DMS53 treated with DMSO at 0.1 percent for 48 hours (cell line): ENCODE measurements at regions not wholly inside any gene's neighbourhood (a gene's known extent, or its start where the extent isn't known, plus 50 kb on each side); places are given as distances from the start of the nearest gene placed in this dataset.

Experiments
- DNase-seq: peaks from one replicate; lab custom pipeline; 2025; ENCODE audit not compliant: unreplicated experiment; lab: John Stamatoyannopoulos, UW

DNA sequence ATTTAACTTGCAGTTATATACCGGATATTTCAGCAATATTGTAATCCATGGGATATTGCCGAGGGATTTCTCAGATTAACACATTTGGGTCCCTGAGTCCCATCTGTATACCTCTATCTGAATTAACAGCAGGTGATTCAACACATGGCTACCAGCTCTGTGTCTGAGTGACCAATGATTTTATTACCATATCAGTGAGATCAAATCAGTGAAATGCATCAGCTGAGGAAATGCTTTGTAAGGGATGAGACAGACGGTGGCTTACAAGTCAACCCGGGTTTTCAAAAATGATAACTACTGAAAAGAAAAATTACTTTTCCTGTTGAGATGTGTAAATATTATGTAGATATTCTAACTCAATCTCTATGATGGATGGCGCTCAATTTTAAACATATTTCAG lies 504.1 kb upstream of the PKN2 start:
- no peak for DNase-seq

DNA sequence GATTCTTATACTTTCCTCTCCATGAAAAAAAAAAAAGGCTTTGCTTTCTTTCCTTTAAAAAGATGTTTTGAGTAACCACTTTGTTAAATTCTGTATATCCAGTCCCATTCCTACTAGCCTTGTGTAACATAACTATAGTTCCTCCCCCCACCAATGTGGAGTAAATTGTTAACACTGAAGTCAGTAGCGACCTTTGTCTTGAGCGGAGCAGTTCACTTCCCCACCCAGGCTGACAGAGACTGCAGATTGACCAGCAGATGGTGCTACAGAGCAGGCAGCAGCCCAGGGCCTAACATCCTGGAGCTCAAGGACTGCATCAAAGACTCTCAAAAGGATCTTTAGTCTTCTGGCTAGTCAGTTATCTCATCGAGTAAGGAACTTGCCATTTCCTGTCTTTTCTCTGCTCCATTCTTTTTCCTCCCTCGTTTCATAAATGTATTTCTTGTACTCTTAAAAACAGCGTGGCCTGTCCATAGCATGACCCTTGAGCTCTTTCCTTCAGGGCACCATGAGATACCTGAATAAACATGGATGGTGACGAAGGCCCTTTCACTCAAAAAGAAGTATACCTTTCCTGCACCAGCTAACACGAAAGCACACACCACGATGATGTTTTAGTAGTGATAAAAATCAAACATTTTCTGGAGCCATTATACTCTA lies 503.5 kb upstream of the PKN2 start:
- peak; percentile 90 for DNase-seq

DNA sequence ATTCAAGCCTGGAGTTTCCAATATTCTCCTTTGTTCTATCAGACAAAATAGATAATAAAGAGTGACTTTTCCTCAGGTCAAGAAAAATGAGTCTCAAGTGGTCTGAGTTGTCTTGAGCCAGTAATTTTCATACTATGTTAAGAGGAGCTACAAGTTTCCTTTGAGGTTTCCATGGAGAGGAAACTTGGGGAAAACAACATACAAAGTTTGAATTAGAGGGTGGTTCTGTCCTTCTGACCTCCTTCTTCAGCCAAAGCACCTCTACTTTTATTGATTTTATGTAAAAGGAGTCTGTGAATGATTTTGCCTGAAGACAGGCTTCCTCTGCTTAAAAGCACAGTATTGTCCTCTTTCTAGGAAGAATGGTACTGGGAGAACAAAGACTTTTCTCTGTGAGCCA lies 497.2 kb upstream of the PKN2 start:
- DNase-seq = no peak

DNA sequence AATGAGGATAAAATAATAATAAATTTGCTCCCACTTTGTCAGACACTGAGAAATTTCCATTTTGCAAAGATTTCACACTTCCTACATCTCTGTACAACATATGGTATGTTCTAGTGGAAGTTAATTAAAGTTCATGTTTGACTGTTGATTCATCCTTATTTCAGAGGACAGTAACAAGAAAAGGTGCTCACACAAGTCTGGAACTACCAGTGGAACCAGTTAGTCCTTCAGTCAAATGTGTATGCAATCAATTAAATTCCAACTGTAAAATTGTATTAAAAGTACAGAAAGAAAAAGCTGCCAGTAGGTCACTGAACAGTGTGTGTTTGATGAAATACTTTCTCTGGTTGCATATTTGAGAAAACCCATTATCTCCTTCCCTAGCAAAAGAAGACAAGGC lies 496.0 kb upstream of the PKN2 start:
- no peak for DNase-seq

DNA sequence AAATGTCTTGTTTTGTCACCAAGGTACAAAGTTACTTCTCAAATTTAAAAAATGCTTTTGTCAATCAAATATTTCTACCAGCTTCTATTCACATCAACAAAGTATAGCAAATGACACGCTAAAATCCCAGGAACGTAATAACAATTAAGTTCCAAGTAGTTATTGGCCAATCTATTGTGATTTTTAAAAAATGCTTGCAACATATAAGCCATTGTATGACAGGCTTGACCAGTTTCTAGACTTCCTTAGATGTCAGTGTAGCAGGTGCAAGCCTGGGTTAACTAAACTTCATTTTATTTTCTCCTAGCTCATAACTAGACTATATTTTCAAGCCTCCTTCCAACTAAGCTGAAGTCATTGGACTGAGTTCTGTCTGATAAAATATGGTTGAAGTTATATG lies 494.5 kb upstream of the PKN2 start:
- no peak for DNase-seq

DNA sequence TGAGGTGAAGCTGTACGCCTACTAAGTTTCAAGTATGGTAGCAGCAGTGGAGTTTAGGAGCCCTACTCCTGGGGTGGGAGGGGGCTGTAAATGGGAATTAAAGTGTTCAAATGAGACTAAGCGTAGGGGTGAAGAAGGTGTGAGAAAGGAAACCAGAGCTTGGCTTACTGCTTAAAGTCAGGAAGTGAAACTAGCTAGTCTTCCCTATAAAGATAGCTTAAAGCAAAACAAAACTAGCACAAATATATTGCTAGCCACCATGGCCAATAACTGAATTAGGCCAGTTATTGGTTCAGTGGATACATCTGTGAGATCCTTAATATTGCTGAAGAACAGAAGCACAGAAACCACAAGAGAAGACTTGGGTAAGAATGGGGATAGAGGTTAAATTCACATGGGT lies 492.2 kb upstream of the PKN2 start:
- no peak for DNase-seq

DNA sequence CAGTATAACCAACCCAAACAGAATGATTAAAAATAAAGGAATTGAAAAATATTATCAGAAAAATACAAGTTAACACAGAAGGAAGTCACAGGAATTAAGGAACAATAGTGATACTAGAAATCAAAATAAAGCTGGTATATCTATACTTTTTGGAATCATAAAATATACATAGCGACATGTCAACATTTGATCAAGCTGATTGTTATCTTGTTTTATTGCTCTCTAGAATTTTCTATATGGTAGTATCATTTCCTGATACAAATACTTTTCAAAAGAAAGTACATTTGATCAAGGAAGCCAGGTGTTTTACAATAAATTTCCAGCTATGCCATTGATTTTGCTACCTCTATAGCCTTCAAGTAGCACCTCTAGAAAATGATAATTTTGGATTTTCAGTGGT lies 489.5 kb upstream of the PKN2 start:
- no peak for DNase-seq

DNA sequence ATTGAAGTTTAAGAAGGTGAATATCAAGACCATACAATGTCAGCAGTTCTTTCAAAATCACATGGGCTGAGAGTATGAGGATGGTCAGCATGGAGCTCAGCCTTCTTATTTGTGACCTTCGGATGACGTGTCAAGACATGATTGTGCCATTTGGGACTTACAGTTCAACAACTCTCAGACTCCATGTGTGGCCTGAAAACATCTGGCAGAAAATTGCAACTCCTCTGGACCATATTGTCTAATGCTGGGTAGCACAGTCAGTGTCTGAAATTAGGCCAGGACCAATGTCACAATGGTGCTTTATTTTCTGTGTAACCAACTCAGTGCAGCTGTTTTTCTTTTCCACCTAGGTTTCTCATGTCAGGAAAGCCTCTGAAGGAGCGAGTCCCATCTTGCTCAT lies 483.5 kb upstream of the PKN2 start:
- DNase-seq = no peak

DNA sequence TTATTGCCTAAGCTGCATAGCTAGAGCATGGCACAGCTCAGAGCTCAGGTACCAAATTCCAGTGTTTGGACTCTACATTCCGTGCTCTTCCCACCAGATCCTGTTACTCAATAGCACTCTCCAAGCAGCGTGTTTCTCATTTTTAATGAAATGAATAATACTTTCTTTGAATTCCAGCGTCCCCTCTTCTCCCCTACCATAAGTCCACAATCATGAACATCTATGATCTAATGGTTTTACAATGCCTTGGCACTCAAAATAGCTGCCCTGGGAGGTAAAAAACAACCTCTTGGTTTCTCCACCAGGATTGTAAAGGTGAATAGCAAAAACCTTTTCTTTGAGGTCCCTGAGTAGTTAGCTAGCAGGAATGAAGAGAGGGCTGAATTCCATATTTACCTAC lies 480.0 kb upstream of the PKN2 start:
- DNase-seq = no peak

DNA sequence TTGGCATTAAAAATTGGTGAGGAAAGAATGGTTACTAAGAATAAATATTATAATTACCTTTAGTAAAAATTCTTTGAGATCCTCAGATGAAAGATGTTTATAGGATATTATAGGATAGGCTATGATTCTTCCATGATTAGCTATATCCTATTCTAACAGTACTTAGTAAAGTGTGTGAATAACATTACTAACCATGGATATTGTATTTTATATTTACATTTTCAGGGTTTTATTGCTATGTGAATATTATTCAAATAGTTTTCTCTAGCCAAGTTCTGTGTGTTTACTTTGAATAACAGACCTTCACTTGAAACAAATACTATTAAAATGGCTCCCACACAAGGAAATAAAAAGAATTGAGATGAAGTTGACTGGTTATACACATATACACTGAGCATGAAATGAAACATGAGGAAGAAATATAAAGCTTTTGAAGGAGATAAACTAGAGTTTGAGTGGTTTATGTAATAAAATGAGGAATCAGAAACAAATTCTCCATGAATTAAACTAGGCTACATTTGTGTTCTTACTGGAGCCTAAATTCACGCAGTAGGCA lies 479.4 kb upstream of the PKN2 start:
- no peak for DNase-seq

DNA sequence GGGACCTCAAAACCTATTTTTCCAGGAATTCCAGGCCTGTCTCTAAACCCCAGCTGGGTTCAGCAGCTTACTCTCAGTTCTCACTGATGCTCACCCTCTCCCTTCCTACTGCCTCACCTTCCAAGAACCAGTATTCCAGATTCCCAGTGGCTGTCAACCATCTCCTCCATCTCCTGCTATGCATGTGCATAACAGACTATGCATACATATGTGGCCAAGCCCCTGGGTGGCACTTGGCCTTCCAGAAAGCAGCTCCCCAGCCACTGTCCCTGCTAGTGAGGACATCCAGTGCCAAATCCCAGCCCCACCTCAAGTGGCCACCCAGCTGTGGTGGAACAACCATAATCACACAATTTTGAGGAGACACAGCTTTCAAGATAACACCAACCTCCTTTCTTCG lies 475.7 kb upstream of the PKN2 start:
- no peak for DNase-seq

DNA sequence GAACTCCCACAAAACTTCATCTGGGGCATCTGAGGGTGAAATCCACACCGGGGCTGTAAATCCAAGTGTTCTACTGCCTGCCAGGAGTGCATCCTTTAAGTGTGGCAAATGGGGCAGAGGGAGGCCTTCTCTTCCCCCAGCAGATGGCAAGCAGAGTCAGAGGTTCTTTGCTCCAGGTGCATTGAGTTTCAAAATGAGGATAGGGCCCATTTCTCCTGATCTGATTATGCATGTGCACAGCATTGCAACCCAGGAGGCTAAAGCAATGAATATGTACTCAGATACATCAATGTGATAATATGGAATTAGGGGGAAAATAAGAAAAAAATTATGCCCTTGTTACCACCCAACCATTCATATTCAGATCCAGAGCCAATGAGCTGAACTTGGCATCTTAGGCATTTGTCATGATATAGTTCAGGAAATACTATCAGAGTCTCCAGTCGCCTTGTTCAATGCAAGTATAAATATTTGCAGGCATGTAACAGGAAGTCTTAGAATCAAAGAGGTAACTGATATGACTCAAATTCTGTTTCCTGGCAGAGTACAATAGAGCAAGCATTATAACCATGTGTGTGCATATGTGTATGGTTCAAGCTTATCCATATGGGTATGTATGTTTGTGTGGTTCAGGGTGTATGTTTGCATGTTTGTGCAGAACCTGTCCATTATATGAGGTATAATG lies 473.8 kb upstream of the PKN2 start:
- no peak for DNase-seq

DNA sequence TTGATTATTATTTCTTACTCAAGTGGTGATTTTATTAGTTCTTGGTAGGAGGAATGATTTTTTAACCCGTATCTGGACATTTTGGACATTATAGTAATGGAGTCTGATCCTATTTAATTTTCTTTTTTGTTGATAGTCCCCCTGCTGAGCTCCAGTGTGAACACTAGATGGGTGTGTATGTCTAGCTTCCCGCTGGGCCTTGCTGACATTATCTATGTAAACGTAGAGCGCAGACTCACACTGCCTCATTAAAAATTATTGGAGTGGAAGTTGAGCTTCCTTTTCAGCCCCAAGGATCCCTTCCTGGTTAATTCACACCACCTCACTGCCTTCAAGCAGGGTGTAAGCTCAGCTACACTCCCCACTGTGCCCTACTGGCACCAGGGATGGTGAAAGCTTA lies 467.6 kb upstream of the PKN2 start:
- peak; percentile 22 for DNase-seq

DNA sequence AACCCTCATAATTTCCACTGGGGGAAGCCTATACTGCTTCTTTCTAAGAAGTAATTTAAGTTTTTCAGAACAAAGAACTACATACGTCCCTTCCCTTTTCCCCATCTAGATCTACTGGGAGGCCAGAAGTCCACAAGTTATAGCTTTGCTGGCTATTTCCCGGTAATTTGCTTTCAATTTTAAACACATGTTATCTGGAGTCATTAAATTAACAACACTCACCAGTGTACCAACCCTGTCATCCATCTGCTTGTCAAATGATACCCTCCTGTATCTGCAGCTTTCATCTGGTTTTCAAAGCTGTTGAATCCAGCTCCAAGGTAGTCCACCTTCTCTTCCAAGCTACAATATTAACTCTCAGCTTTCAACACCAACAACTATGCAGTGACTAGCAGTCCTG lies 466.7 kb upstream of the PKN2 start:
- DNase-seq = no peak

DNA sequence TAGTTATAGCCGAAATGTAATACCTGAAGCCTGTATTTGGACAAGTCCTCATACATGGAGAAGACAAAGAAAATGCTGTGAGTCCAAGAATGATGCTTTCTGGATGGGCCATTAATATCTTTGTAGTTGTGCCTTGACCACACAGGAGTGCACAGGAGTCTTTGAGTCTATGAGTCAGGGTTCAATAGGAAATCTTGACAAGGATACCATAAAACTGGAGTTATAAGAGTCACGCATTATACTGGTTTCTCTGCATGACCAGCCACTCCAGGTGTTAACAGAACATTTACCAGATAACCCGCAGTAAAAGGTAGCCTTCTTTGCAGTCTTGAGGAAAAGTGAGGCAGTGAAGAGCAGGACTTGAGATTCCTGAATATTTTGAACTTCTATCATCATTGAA lies 464.6 kb upstream of the PKN2 start:
- DNase-seq = no peak

DNA sequence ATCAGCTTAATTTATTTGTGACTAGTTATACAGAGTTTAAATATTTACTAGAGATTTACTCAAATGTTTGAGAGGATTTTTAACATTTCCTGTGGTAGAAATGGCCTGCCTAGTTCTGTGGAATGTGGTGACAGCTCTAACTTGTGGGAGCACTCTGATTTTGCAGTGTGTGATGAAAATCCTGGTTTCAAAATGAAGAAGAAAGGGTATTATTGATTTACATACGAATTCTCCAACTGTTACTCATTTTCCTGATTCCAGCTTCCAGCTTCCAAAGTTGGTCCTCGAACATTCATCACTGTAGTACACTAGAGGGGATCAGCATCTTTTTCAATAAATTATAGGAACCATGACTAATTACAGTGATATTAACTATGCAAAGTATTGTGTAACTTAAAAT lies 462.7 kb upstream of the PKN2 start:
- no peak for DNase-seq

DNA sequence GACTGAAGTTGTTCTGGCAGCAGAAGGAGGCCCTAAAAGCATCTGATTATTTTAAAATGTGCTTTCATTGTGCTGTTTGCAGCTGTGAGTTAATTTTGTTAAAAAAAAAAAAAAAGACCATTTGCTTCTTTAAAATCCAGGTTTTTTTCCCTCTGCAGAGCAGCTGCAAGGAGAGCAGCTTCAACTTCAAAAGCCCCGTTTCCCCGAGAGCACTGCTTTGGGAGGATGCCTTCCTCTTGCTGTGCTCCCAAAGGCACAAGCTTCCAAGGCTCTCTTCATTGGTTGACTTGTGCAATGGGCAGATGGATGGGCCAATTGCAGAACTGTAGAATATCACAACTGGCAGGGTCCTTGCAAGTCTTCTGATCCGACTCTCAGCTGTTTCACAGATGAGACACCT lies 459.2 kb upstream of the PKN2 start:
- no peak for DNase-seq

DNA sequence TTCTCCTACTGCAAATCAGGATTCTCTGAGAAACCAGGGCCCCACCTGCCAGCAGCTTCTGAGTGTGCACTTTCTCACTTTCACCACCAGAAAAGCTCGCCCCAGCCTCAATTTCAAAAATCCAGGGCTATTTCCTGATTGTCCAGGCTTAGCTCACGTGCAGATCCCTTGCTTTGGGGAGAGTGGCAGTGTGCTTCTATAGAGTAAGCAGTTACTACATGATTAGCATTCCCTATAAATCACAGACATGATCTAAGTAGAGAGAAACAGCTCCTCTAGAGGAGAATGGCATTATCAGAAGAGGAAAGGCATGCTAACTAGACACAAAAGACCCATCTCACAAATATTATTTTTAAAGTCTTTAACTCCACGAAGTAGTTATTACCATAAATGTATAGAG lies 456.0 kb upstream of the PKN2 start:
- DNase-seq = peak; percentile 7

DNA sequence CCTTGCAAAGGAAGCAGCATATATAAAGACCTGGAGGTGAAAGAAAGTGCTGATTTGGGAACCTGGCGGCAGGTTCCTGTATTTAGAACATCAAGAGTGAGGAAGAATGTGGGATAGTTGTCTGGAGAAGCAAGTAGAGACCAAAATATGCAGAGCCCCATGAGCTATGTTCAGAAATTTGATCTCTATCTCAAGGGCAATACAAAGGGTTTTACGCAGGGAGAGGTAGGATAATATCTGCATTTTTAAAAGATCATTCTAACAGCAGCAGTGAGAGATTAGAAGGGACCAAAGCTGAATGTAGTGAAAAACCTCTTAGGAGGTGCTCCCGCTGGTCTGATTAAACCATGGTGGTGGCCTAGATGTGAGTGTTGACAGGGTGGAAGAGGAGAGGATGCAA lies 453.9 kb upstream of the PKN2 start:
- no peak for DNase-seq

DNA sequence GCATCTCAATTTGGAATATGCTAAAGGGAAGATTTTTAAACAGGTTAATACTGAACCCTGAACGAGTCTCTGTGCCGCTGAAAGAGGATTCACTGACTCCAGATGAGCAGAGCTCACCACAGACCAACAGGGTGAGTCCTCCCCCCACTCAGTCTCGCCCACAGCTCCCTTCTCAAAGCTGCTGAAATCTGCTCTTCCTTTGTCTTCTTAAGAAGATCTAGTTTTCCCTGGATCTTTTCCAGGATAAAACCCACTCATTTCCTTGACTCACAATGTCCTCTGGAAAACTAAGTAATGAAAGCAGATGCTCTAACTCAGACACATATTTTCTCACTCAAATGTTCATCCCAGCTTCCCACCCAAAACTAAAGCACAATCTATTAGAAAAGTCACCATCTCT lies 447.0 kb upstream of the PKN2 start:
- DNase-seq = no peak

DNA sequence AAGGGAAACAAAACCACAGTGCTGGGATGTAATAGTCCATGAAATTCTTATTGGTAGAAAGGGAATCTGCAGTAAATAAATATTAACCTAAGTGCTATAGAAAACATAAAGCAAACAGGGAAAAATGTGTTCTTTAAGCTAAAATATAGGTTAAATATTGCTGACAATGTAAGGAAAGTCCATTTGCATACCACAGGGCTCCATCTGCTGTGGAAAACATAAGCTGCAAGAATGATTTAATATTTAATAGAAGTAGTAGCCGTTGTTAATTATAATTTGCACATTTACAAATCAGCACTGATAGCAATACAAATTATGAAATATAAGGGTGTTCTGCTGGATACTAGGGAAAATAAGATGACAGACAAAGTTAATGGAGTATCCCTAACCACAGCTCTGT lies 444.9 kb upstream of the PKN2 start:
- no peak for DNase-seq

DNA sequence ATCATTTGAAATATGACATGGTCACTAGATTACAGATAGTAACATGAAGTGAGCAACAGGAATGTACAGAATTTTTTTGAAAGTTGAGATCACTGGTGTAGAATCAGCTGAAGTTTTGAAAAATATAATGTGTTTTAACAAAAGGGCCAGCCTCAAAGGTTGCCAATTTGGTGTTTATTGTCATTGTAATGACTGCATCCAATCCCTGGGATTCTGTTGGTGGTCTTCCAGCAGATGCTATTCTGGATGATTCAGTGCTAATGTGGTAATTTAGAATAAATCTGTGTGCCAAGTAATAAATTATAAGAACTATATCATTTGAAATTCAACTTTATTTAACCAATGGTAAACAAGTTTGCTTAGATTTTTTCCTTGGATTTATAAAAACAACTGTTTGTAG lies 436.4 kb upstream of the PKN2 start:
- DNase-seq = no peak

DNA sequence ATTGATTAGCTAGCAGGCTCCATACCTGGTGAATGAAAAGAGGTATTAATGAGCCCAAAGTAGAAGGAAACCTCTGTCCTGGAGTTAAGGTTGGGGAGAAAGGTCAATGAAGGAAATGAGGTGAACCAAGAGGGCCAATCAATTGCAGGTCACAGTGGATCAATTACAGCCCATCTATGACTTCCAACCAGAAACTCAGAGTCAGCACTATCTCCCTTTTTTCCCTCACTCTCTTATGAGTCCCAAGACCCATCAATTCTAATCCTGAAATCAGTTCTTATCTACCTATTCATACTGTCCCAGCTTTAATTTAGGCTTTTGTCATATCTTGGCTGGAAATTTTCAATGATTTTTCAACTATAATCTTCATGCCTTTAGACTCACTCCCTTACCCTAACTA lies 433.2 kb upstream of the PKN2 start:
- DNase-seq = no peak
